ENCODE measurements at regions not wholly inside any gene's neighbourhood (a gene's known extent, or its start where the extent isn't known, plus 50 kb on each side); places are given as distances from the start of the nearest gene placed in this dataset.

DNA sequence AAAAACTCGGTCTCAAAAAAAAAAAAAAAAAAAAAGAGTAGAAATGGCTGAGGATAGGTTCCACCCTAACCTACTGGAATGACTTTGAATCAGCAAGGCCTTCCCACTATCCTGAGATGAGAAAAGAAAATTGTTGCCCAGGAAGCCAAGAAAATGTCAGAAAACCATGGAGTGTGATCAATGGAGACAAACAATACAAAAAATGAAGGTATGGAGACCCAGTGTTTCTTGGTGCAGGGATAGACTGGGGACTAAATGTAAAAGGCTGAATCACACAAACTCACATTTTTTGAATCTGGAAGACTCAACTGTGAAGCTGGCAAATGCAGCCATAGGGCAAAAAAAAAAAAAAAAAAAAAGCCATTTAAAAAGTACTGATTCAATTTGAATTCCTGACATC lies 364.3 kb upstream of the ANKRD30A start:
- TF ChIP-seq POLR2AphosphoS5 (IDR thresholded peaks at IDR 0.05) = no peak
- no peak for TF ChIP-seq EP300 (IDR thresholded peaks at IDR 0.05)
- no peak for TF ChIP-seq CTCF (IDR thresholded peaks at IDR 0.05)
- TF ChIP-seq POLR2A (IDR thresholded peaks at IDR 0.05) = no peak

Measured in upper lobe of left lung (tissue), 4 donors.